Panc1 (cell line): ENCODE measurements at regions not wholly inside any gene's neighbourhood (a gene's known extent, or its start where the extent isn't known, plus 50 kb on each side); places are given as distances from the start of the nearest gene placed in this dataset.

Experiments used
- CTCF ChIP-seq: fragments of 450-650 bp; IDR thresholded peaks from 2 replicates; pipeline ENCODE4 v1.5.1; 2017; ENCODE audit warnings: mild to moderate bottlenecking
- POLR2AphosphoS5 ChIP-seq: IDR thresholded peaks from 2 replicates; pipeline ENCODE4 v1.6.1; 2012; ENCODE audit warnings: mild to moderate bottlenecking, low read depth, low read length, moderate library complexity

DNA sequence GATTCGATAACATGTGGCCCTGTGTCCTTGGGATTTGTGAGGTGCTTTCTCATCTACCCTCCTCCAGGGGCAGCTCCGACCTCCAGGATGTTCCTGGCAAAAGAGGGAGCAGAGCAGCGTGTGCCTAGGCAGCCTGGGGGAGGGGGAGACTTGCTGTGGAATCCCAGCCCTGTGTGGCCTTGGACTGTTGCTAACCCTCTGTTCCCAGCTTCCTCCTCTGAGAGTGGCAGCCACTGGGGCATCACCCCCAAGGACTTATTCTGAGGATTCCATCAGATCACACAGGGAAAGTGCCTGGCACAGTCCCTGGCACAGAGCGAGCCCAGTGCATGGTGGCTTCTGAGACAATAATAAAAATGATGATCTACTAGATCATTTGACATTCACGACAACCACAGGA lies 265.1 kb upstream of the MVB12B start:
- no peak for TF ChIP-seq CTCF
- TF ChIP-seq POLR2AphosphoS5, result no peak
